GM10266 (cell line): ENCODE measurements at regions not wholly inside any gene's neighbourhood (a gene's known extent, or its start where the extent isn't known, plus 50 kb on each side); places are given as distances from the start of the nearest gene placed in this dataset.
A peak's percentile ranks its signal among the peaks of the same experiment; 100 is the strongest.

Experiments
- DNase-seq: peaks from one replicate; pipeline ENCODE4 v3.0.0; 2012; ENCODE audit errors: extremely low spot score
- TF ChIP-seq, protein P1 (sequence below): IDR thresholded peaks from 2 replicates; pipeline ENCODE4 v1.5.1; 2012; ENCODE audit warnings: mild to moderate bottlenecking, low read depth; ENCODE audit not compliant: control insufficient read depth, insufficient read depth; ENCODE audit errors: missing control alignments

DNA sequence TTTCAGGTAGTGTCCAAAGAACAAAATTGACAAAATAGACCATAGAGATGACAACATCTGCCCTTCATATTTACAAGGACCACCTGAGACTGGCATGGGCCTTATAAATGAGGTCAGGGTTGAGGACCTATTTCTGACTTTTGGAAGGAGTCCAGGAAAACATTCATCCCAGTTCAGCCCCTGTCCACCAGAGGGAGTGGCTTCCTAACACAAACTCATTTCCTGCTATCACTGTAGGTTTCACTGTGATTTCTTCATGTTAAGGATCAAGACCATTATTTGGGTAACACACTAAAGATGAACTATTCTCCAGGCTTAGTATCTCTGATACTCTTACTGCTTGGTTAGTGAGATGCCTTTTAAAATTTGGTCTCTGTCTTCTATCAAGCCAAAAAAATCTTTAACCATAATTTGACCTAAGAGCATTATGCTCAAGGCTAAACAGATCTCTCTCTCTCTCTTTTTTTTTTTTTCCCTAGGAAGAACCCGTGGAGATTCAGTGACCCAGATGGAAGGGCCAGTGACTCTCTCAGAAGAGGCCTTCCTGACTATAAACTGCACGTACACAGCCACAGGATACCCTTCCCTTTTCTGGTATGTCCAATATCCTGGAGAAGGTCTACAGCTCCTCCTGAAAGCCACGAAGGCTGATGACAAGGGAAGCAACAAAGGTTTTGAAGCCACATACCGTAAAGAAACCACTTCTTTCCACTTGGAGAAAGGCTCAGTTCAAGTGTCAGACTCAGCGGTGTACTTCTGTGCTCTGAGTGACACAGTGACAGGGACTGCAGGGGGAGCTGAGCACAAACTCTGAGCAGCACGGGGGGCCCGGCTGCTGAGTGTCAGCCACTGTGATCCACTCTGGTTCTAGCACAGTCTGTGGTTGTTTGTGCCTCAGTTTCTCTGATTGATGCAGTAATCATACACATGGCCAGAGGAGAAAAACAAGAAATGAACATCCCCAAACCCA is 267.6 kb upstream of the OR4E1 start:
- TF ChIP-seq, protein P1, sequence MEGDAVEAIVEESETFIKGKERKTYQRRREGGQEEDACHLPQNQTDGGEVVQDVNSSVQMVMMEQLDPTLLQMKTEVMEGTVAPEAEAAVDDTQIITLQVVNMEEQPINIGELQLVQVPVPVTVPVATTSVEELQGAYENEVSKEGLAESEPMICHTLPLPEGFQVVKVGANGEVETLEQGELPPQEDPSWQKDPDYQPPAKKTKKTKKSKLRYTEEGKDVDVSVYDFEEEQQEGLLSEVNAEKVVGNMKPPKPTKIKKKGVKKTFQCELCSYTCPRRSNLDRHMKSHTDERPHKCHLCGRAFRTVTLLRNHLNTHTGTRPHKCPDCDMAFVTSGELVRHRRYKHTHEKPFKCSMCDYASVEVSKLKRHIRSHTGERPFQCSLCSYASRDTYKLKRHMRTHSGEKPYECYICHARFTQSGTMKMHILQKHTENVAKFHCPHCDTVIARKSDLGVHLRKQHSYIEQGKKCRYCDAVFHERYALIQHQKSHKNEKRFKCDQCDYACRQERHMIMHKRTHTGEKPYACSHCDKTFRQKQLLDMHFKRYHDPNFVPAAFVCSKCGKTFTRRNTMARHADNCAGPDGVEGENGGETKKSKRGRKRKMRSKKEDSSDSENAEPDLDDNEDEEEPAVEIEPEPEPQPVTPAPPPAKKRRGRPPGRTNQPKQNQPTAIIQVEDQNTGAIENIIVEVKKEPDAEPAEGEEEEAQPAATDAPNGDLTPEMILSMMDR, result peak; percentile 37
- DNase-seq, result no peak

DNA sequence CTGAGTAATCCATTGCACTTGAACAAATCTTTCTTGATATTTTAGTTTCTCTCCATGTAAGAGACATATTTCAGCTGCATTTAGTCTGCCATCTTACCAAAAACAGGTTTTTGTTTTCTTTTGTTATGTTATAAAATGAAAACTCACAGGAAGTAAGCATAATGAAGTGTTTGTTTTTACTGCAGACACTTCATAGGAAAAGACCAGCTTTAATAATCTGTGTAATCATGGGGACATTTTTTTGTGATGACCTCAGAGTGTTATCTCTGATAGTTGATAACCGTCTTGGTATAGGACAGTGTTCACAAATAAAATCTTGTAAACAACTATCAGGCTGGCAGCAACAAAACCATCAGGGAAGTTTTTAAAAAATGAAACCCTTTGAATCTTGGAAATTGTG is 266.2 kb upstream of the OR4E1 start:
- DNase-seq, result no peak
- TF ChIP-seq, protein P1, result no peak

DNA sequence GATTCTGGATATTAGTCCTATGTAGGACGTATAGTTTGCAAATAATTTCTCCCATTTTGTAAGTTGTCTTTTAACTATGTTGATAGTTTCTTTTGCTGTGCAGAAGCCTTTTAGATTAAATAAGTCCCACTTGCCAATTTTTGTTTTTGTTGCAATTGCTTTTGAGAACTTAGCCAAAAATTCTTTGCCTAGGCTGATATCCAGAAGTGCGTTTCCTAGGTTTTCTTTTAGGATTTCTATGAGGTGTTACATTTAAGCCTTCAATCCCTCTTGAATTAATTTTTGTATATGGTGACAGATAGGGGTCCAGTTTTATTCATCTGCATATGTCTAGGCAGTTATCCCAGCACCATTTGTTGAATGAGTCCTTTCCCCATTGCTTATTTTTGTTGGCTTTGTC is 264.4 kb upstream of the OR4E1 start:
- TF ChIP-seq, protein P1, result no peak
- DNase-seq, result no peak

DNA sequence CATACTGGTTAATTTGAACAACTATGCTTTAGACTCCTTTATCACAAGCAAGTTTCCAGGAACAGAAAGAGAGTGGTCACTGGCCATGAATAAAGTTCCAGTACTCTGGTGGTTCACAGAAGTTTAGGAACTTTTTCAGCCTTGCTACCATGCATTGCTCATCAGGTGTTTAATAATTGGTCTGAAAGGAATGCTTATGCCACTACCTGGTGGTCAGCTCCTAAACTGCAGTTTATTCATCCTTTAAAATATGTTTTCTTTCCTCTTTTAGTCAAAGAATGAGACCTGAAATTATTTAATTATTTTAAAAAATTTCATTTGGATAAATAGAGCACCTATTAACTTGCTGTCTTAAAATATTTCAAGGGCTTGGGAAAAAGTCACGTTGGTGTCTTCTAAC is 260.1 kb upstream of the OR4E1 start:
- no peak for DNase-seq
- TF ChIP-seq, protein P1, result no peak

DNA sequence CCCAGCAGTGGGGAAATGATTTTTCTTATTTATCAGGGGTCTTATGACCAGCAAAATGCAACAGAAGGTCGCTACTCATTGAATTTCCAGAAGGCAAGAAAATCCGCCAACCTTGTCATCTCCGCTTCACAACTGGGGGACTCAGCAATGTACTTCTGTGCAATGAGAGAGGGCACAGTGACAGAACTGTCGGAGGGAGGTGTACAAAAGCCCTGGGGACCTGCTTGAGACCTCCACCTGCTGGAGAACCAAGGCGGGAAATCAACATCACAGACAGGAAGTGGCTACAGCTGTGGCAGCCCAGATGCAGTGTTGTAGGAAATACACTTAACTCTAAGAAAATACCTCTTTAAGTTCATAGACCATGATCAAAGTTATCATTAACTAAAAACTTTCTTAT is 250.9 kb upstream of the OR4E1 start:
- no peak for DNase-seq
- TF ChIP-seq, protein P1, result no peak

DNA sequence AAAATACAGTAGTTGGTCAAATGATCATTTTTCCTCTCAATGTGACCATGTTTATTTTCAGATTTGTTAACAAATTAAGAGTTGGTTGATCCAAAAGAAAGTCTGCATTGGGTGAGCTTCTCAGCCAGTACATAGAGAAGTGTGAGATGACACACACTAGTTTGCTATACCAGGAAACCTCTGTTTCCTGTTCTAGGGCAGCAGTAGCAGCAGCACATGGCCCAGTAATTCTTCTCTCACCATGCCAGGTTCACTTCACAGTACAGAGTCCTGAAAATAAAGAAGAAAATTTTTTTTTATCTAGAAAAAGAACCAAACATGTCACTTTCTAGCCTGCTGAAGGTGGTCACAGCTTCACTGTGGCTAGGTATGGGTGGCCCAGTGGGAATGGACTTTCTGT is 250.2 kb upstream of the OR4E1 start:
- no peak for DNase-seq
- TF ChIP-seq, protein P1, result no peak

DNA sequence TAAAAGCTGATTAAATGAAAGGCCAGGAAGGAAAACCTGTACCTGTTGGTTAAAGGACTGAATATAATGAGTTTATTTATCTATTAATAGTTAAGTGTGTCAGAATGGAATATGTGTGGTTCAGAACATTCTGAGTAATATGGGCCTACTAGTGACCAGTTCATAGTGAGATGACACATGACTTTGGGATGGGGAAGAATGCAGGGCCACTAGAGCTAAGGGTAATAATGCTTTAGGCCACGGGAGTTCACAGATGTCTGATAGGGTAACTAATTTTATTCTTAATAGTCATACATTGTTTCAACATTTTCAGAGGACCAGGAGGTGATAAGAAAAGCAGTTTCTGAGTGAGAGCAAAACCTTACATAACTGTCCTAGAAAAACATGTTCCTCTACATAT is 247.8 kb upstream of the OR4E1 start:
- TF ChIP-seq, protein P1, result no peak
- DNase-seq, result no peak
